HG02759 (cell line): ENCODE measurements at regions not wholly inside any gene's neighbourhood (a gene's known extent, or its start where the extent isn't known, plus 50 kb on each side); places are given as distances from the start of the nearest gene placed in this dataset.

Experiments
- ATAC-seq: cut with Tn5 transposase; IDR thresholded peaks from one replicate; pipeline ENCODE4 v1.9.1; 2021; ENCODE audit warnings: mild to moderate bottlenecking, moderate library complexity; ENCODE audit not compliant: unreplicated experiment

GRCh38 chr2:121895723-121896571 is 140.5 kb downstream of the TSN start:
- ATAC-seq: no peak

- peak; percentile 90 for ATAC-seq
Observed at GRCh38 chr2:121897335-121897970, 142.0 kb downstream of the TSN start.

- ATAC-seq: no peak
Observed at GRCh38 chr2:121898483-121898882, 143.0 kb downstream of the TSN start.

GRCh38 chr2:121900391-121900790 is 144.9 kb downstream of the TSN start:
- no peak for ATAC-seq

GRCh38 chr2:121902171-121902591 is 146.7 kb downstream of the TSN start:
- no peak for ATAC-seq

GRCh38 chr2:121902616-121903015 is 147.2 kb downstream of the TSN start:
- no peak for ATAC-seq

- no peak for ATAC-seq
Observed at GRCh38 chr2:121903037-121903689, 147.7 kb downstream of the TSN start.

- ATAC-seq: no peak
Observed at GRCh38 chr2:121904656-121905055, 149.2 kb downstream of the TSN start.

- ATAC-seq: no peak
Observed at GRCh38 chr2:121905201-121905600, 149.8 kb downstream of the TSN start.

GRCh38 chr2:121906170-121906569 is 150.7 kb downstream of the TSN start:
- no peak for ATAC-seq

GRCh38 chr2:121907928-121908327 is 152.5 kb downstream of the TSN start:
- no peak for ATAC-seq

GRCh38 chr2:121910139-121910538 is 154.7 kb downstream of the TSN start:
- ATAC-seq: no peak

- no peak for ATAC-seq
Observed at GRCh38 chr2:121911036-121911435, 155.6 kb downstream of the TSN start.

- ATAC-seq: no peak
Observed at GRCh38 chr2:121917143-121917542, 161.7 kb downstream of the TSN start.

- ATAC-seq: no peak
Observed at GRCh38 chr2:121918231-121918630, 162.8 kb downstream of the TSN start.

GRCh38 chr2:121919803-121920202 is 164.4 kb downstream of the TSN start:
- no peak for ATAC-seq

- ATAC-seq: no peak
Observed at GRCh38 chr2:121925466-121925865, 170.0 kb downstream of the TSN start.

GRCh38 chr2:121943285-121943684 is 187.8 kb downstream of the TSN start:
- ATAC-seq: no peak

- no peak for ATAC-seq
Observed at GRCh38 chr2:121944072-121944831, 188.8 kb downstream of the TSN start.

GRCh38 chr2:121947674-121948073 is 192.2 kb downstream of the TSN start:
- no peak for ATAC-seq

GRCh38 chr2:121949271-121949670 is 193.8 kb downstream of the TSN start:
- ATAC-seq: no peak
